Islet precursor cell (in vitro differentiated cells): ENCODE measurements at regions not wholly inside any gene's neighbourhood (a gene's known extent, or its start where the extent isn't known, plus 50 kb on each side); places are given as distances from the start of the nearest gene placed in this dataset.
"Not testable (repeated sequence)": the region's sequence is repeated elsewhere in the genome, so short reads cannot be mapped to it uniquely, and the experiment has no call there.

ENCODE experiments used
- DNase-seq: peaks from one replicate; pipeline ENCODE4 v3.0.0-alpha.2; 2018

DNA sequence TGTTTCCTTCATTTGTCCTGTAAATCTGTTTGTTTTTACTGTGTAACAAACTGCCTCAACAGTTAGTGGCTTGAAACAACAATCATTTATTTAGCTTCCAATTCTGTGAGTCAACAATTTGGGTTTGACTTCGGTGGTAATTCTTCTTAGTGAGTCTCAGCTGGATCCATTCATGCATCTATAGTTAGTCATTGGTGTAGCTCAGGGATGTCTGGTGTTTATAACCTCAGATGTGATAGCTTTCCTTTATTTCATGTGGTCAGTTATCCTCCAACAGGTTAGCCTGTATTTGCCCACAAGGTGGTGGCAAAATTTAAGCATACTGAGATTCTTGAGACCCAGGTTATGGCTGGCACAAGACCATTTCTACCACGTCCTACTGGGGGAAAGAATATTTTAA lies 1267.2 kb downstream of the RAPGEF2 start:
- DNase-seq = no peak

DNA sequence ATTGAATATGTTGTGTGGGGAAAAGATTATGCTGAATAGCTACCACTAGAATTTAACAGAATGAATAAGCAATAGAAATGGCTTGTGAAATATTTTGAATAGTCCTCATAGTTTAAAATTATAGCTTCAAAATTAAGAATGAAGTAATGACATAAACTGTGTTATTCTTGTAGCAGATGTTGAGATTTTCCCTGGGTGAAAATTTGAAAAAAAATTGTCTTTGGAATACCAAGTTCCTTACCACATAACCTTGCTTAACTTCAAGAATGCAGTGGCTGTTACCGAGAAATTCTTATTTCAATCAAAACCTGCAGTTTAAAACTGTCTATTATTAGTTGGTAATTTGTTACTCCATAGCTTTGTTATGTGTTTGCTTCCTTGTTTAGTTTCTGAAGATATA lies 1268.6 kb downstream of the RAPGEF2 start:
- no peak for DNase-seq

DNA sequence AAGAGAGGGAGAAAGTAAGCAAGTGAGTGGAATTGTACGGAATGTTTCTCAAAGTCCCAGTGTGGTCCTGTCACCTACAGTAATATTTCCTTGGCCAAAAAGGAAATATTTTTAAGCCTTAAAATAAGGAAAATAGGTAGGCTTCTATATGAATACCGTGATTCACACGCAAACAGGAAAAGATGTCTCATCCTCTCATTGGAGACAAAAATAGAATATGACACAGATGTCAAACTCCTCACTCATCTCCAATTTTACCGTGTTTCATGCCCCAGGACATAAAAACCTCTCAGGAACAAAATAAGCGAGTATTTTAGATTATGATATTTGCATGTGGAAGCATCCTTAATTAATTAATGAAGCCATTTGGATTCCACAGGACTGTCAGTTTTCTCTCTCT lies 1269.5 kb downstream of the RAPGEF2 start:
- DNase-seq = no peak

DNA sequence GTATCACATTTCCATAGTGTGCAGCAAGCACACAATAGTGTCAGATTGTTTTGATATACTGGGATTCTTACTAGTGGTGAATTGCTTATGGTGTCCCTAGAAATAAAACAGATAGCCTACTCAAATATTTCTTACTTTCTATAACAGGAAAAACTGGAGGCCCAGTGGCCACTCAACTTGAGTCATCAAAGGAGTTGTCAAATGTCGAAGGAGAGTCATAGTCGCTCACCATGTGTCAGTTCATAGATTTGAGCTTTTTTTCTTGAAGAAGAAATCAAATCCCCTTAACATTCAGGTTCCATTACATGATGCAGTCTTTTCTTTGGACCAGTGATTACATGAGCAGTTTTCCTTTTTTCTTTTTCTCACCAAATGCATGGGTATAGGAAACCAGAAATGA lies 1271.0 kb downstream of the RAPGEF2 start:
- DNase-seq = no peak

DNA sequence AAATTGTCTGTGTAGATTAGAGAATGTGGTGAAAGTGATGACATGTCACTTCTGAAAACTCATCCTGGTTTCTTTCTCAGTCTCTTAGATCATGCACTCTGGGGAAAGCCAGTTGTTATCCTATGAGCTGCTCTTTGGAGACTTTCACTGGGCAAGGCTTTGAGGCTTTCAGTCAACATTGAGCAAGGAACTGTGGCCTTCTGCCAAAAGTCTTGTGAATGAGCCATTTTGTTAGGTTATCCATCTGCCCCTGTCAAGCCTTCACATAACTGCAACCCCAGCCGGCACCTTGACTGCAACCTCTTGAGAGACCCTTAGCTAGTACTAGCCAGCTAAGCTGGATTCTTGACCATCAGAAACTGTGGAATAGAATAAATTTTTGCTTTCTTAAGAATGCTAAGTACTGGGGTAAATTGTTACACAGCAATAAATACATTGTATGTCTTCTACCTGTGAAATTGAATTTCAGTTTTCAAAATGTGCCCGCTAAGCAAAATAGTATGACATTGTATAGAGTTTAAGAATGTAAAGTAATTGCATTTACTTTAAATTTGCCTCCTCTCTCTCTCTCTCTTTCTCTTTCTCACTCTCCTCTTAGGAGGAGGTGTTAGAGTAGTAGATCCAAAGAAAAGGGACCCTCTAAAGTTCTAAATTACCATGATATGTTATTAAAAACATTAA lies 1273.0 kb downstream of the RAPGEF2 start:
- DNase-seq = no peak

DNA sequence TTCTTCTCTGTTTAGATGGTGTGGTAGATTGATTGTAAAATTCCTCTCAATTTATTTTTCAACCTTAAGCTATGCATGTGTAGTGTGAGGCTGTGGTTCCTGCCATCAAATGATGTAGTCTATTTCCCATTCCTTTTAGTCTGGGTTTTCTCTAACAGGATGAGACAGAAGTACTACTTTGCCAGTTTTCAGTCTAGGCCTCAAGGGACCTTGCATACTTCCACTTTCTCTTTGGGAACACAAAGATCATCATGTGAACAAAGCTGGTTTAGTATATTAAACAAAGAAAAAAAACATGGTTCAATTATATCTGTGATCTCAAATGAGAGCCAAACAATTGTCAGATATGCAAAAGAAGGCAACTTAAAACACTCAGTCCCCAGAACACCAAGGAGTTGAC lies 1284.0 kb downstream of the RAPGEF2 start:
- no peak for DNase-seq

DNA sequence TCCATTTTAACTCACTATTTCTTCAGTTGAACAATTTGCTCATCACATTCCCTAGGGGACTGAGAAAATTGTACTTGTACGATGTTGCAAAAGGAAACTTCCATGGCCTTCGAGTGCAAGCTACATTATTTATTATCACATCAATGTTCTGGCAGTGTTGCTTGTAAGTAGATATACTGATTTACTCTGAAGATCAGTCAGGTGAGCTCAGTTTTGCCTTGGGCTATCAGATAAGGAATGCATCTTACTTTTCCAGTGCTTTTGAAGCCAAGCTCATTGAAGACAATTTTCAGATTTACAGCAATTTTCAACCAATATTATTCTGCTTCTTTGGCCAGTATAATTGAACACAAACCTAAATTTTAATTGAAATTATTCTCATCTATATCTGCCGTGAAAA lies 1296.9 kb downstream of the RAPGEF2 start:
- no peak for DNase-seq

DNA sequence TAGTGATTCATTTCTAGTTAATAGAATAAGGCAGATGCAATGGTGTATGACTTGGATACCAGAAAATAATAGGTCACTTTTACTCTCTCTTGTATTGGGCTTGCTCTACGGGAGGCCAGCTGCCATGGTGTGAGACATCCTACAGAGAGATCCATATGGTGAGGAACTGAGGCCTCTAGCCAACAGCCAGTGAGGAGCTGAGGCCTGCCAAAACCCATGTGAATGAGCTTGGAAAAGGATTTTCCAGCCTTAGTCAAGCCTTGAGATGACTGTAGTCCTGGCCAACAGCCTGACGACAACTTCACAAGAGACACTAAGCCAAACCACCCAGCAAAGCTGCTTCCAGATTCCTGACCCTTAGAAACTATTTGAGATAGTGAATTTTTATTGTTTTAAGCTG lies 1300.2 kb downstream of the RAPGEF2 start:
- no peak for DNase-seq

DNA sequence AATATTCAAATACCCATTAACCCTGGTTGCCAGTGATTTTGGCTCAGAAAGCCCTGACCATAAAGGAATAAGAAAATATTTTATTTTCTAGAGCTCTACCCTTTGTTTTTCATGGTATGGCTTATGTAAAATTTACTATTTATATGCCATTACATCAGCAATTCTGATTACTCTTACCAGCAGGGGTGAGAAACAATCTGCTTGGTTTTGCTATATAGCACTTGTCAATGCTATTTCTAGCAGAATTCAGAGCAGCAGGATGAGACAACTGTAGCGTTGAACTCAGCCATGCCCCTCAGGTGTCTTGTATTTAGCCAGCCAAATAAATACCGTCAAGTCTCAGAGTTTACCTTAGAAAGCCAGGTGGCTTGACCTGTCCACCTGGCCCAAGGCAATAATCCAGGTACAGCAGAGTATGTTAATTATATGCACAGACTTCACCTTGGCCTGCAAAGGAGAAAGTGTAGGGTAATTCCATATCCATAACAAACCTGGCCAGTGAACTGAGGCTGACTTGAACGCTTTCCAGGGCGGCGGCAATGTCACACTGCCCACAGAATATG lies 1303.5 kb downstream of the RAPGEF2 start:
- peak; percentile 56 for DNase-seq

DNA sequence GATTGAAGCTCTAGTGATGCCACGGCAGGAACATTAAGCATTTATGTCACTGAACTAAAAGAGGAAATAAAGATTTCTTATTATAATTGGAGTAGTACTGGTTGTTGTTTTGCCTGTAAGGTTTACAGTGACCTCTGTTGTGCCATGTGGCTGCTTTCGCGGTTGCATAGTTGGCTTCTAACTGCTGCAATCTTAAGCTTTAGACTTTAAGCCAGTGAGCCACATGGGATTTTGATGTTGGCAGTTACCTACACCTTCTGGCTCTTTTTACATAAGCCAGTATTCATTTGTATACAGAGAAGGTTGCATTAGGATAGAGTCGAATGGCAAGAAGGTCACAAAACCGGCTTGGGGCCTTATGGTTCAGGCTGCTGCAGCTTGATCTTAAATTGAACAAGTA lies 1311.6 kb downstream of the RAPGEF2 start:
- DNase-seq = no peak

DNA sequence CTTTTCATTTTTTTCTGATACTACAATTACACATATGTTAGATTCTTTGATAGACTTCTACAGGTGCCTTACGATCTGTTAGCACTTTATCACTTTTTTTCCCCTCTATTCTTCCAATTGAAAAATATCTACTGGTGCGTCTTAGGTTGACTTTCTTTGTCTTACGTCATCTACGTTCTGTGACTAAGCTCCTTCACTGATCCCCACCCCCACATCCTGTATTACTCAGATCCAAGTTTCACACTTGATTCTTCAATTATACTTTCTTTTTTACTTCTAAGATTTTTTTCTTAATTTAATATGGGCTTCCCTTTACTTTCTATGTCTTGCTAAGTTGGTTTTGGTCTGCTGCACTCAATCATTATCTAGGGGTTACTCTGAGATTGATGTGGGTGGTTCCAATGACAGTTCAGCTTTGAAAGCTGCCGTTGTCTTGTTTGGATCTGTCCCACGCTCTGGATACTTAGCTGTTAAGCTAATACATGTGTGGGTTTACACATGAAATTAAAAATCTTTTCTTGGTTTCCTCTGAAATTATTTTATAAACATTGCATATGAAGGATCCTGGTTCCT lies 1321.1 kb downstream of the RAPGEF2 start:
- DNase-seq = no peak

DNA sequence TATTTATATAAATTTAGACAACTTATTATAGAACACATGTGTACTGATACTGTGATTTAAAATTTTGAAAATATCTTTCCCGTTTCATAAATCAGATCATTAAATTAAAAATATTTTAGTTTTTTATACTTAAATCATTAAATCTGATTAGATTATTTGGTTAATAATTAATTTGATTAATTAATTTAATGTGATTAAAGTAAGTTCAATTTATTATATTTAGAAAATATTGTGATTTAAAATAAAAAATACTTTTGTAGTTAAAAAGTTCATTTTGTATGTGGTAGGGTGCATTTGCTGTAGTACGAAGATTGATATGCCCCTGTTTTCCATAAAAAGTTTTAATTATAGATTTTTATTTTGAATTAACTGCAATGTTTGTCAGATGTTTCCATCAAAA lies 1323.4 kb downstream of the RAPGEF2 start:
- no peak for DNase-seq

DNA sequence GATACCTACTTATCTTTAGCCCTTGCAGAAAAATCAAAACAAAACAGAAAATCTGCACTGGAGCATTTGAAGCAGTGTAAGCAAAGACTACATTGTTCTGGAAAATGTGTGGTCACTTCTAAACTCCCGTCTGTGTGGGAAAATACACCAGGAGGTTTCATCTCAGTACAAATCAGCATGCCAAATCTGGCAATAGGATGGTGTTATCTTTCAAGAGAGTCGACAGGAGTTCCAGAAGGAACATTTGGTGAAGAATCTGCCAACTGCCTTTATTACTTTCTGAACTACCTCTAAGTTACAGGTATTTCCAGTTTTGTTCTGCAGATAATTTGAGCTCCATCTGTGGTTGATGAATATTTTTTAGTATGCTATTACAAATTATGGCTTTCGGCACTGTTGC lies 1348.0 kb downstream of the RAPGEF2 start:
- no peak for DNase-seq

DNA sequence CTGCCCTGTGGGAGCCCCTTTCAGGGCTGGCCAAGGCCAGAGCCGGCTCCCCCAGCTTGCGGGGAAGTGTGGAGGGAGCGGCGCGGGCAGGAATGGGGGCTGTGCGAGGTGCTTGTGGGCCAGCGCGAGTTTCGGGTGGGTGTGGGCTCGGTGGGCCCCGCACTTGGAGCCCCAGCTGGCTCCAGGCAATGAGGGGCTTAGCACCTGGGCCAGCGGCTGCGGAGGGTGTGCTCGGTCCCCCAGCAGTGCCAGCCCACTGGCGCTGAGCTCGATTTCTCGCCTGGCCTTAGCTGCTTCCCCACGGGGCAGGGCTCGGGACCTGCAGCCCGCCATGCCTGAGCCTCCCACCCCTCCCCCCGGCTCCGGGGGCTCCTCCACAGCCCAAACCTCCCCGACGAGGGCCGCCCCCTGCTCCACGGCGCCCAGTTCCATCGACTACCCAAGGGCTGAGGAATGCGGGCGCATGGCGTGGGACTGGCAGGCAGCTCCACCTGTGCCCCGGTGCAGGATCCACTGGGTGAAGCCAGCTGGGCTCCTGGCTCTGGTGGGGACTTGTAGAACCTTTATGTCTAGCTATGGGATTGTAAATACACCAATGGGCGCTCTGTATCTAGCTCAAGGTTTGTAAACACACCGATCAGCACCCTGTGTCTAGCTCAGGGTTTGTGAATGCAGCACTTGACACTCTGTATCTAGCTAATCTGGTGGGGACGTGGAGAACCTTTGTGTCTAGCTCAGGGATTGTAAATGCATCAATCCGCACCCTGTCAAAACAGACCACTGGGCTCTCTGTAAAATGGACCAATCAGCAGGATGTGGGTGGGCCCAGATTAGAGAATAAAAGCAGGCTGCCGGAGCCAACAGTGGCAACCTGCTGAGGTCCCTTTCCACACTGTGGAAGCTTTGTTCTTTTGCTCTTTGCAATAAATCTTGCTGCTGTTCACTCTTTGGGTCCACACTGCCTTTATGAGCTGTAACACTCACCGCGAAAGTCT lies 1379.1 kb downstream of the RAPGEF2 start:
- DNase-seq = not testable (repeated sequence)

DNA sequence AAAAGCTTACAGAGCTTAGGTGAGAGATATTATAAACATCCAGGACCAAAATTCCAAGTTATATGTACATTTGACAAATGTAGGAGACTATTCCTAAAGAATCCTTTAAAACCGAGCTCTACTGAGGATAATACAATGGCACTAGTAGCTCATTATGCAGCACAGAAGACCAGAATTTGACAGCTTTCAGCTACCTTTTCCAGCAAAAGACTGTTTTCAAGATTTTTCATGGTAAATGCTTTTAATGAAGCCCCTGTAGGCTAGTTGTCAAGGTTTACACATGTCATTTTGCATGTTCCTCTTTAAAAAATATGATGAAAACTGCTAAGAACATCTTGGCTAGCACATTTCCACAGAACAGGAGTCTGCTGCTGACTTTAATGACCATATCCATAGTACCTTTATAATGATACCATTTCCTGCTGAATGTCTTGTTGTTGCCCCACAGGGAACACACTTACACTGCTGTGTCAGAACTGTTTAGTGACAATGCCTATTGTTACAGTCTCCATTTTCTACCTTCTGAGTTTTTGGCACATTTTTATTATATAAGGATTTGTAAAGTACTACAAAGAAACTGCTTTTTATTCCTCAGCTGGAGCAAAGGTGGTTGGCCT lies 1382.3 kb downstream of the RAPGEF2 start:
- DNase-seq = no peak

DNA sequence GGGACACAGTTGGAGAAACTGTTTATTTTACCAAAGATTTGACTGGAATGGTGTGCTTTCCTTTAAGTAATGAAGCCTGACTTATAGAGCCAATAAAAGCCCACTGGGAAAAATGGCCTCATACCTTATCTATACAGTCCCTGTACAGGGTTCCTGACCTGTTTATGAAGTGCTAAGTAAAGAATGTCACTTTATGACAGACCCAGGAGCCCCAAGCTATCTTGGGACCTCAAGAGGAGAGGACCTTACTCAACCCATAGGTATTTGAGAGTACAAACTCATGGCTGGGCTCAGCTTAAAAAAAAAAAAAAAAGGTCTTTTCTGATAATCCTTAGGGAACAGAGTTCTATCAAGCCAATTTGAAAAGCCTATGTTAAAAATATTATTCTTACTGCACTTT lies 1389.3 kb downstream of the RAPGEF2 start:
- no peak for DNase-seq

DNA sequence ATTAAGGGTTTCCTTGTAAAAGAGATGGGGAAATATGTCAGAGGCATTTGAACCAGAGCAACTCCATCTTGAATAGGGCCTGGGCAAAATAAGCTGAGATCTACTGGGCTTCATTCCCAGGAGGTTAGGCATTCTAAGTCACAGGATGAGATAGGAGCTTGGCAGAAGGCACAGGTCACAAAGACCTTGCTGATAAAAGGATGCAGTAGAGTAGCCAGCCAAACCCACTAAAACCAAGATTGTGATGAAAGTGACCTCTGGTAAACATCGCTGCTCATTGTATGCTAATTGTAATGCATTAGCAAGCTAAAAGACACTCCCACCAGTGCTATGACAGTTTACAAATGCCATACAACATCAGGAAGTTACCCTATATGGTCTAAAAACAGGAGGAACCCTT lies 1390.3 kb downstream of the RAPGEF2 start:
- DNase-seq = no peak

DNA sequence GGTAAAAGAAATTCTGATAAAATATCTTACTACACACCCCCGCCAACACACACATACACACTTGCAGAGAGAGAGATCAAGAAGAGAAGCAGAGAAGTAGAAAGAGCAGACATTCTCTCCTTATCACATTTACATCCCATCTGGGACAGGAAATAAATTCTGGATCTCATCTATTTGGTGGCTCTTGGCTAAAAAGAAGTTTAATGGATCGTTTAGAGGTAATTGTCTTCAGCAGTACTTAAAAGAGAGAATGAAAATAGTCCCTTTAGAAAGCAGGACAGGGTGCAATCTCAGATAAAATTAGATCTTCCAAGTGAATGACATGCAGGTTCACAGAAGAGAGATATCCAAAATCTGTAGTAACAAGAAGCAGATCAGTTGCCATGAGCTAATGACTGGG lies 1392.5 kb downstream of the RAPGEF2 start:
- DNase-seq = no peak

DNA sequence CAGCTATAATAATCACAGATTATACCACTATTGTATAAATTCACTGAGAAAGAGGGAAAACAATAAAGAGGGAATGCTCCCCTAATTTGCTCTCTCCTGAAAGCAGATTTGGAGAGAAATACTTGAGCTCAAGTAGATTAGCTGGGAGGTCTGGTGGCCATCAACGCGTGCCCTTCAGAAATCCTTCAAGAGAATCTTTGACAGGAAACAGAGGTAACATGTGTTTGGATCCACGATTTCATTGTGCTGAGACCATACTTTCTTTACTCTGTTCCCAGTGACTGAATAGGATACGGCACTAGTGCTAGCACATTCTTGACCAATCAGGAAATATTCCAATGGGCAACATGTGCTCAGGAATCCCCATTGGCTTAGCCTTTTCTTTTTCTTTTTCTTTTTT lies 1395.3 kb downstream of the RAPGEF2 start:
- no peak for DNase-seq

DNA sequence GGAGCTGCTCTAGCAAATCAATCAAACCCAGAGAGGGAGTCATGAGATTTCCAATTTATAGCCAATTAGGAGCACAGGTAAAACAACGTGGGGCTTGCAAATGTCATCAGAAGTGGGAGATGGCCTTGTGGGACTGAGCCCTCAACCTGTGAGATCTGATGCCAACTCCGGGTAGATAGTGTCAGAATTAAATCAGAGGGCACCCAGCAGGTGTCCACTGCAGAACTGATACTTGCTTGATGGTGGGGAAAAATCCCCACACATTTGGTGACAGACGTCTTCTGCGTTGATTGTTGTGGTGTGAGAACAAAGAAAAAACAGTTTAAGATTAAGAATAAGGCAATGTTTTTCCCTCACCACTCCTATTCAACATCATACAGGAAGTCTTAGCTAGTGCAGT lies 1402.8 kb downstream of the RAPGEF2 start:
- no peak for DNase-seq

DNA sequence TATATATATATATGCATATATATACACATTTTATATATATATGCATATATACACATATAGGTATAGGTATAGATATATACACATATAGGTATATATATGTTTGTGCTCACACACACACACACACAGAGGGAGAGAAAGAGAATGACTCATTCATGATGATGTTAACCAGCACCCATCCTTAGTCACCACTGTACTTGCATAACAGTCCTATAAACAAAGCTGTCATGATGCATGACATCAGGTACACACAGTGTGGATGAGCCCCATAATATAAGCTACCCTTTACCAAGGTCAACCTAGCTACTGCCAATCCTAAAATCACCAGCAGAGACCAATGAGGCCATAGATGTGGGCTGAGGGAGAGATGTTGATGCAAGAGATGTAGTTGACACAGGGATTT lies 1408.0 kb downstream of the RAPGEF2 start:
- no peak for DNase-seq

DNA sequence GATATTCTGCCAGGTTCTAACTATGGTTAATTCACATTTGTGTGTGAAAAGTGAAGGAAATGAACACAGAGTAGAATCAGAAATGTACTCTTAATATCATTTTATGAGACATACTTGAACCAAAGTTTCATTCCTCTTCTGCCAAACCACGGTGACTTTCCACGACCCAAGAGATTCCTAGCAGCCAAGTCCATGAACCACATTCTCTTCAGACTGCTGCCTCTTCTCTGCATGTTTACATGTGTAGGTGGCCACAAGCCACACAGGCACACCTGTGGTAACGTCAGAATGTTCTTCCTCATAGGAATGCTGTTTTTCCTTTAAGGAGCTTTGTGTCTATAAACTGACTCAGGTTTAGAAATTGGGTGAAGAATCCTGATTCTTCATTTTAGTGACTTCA lies 1411.2 kb downstream of the RAPGEF2 start:
- DNase-seq = no peak

DNA sequence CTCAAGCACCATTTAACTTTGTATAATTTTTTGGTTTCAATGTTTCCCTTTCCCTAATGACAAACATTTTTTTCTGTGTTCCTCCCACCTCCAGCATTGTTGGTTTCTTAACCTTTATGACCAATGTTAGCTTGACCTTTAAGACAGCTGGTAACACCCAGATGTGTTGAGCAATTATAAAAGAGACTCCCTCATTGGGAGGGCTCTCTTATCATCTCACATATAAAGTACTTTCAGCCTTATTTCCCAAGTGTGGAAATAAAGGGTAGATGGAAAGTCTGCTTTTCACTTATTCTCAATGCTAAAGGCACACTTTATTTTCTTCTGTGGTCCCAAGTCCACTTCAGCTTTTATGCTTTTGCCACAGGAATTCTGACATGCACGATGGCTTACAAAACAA lies 1420.4 kb downstream of the RAPGEF2 start:
- no peak for DNase-seq
